ENCODE measurements at regions not wholly inside any gene's neighbourhood (a gene's known extent, or its start where the extent isn't known, plus 50 kb on each side); places are given as distances from the start of the nearest gene placed in this dataset.
A peak's percentile ranks its signal among the peaks of the same experiment; 100 is the strongest.

- no peaks in the 10 kb centered on the region for H3K79me1 ChIP-seq (ENCODE audit: insufficient read depth, low read depth, low read length, poor library complexity, severe bottlenecking)
- no peak overlapping the region for H3K56ac ChIP-seq (ENCODE audit: insufficient read length, low read depth, low read length)
- Mint-ChIP-seq H3K4me3 (no peak overlapping the region), H3K27ac (no peak overlapping the region), H3K9me3 (peaks cover 0 to under 1% of the 10 kb centered on the region in 2 experiments; a peak in 4 of 5 replicates), H3K36me3 (ENCODE audit: insufficient read depth in 1 of 3, low read depth in 3 of 3) (no peaks in the 10 kb centered on the region), H3K4me1 (peaks cover 3 to 4% of the 10 kb centered on the region in 2 experiments), H3K27me3 (ENCODE audit: low read depth) (peaks cover 34% of the 10 kb centered on the region)
- H2BK15ac ChIP-seq (ENCODE audit: low read depth, low read length) = no peak overlapping the region
- peak; percentile 49 for DNase-seq
- H3K23me2 ChIP-seq (ENCODE audit: insufficient read length, low read depth, low read length, poor library complexity, severe bottlenecking) = peaks cover 4% of the 10 kb centered on the region
- no peaks in the 10 kb centered on the region for H3K79me2 ChIP-seq (ENCODE audit: insufficient read depth, low read length)
- H2BK5ac ChIP-seq (ENCODE audit: insufficient read length, low read length) = no peak overlapping the region
- WGBS (ENCODE audit: extremely low coverage, insufficient read length, low lambda C conversion rate) = no CpG with 5 or more reads among the region's 31 CpGs
- H2AFZ ChIP-seq (ENCODE audit: low read length) = no peak overlapping the region
- no peaks in the 10 kb centered on the region for H4K20me1 ChIP-seq (ENCODE audit: control insufficient read depth, insufficient read depth, insufficient read length)
- no peak overlapping the region for H2BK120ac ChIP-seq (ENCODE audit: low read depth, low read length, poor library complexity, severe bottlenecking)
- no peak overlapping the region for H3K27ac ChIP-seq (ENCODE audit: insufficient read length, low read depth, low read length)
- no peak overlapping the region for H2AK5ac ChIP-seq (ENCODE audit: insufficient read length, low read length)
- H3K27me3 ChIP-seq (ENCODE audit: insufficient read depth, low read length) = no peaks in the 10 kb centered on the region
- H3K4ac ChIP-seq (ENCODE audit: low read depth, low read length) = no peak overlapping the region
- no peak overlapping the region for H3K14ac ChIP-seq (ENCODE audit: insufficient read depth, low read length)
- no peak overlapping the region for H3K18ac ChIP-seq (ENCODE audit: insufficient read length, low read depth, low read length)
- H3K9me3 ChIP-seq (ENCODE audit: control insufficient read depth, low read depth, low read length) = no peaks in the 10 kb centered on the region
- H4K91ac ChIP-seq (ENCODE audit: insufficient read length, low read depth, low read length) = no peak overlapping the region
- TF ChIP-seq CTCF (conservative IDR thresholded peaks at IDR 0.05) = no peak
- H2BK12ac ChIP-seq (ENCODE audit: insufficient read length, low read depth, low read length) = no peak overlapping the region
- H3K9ac ChIP-seq (ENCODE audit: extremely low read depth, insufficient read length, low read length) = no peak overlapping the region
- H3K4me1 ChIP-seq (ENCODE audit: insufficient read depth, low read length) = no peaks in the 10 kb centered on the region
- H4K8ac ChIP-seq (replicated peaks; ENCODE audit: insufficient read length, low read depth, low read length) = no peak overlapping the region
- no peak overlapping the region for H2BK20ac ChIP-seq (ENCODE audit: low read depth, low read length, poor library complexity, severe bottlenecking)
- H4K5ac ChIP-seq (ENCODE audit: insufficient read length, low read depth, low read length) = no peak overlapping the region
- no peak overlapping the region for H3T11ph ChIP-seq (ENCODE audit: low read length)
- H3K4me2 ChIP-seq (ENCODE audit: insufficient read depth, insufficient read length, low read length) = no peak overlapping the region
- H3K23ac ChIP-seq (ENCODE audit: insufficient read length, low read depth, low read length) = no peak overlapping the region
Measured at GRCh38 chr3:184491011-184491576, 70.5 kb upstream of the EPHB3 start.
